Stimulated activated CD8-positive, alpha-beta memory T cell treated with anti-CD3 and anti-CD28 coated beads, Interleukin-15, amount 100 ng/mL, for 1 hour (primary cell): ENCODE measurements at regions not wholly inside any gene's neighbourhood (a gene's known extent, or its start where the extent isn't known, plus 50 kb on each side); places are given as distances from the start of the nearest gene placed in this dataset.

Source experiments
- DNase-seq: peaks from one replicate; pipeline ENCODE4 v3.0.0-alpha.2; 2020; ENCODE audit warnings: low read depth

GRCh38 chr22:47297261-47298016 is 535.0 kb downstream of the TBC1D22A start:
- DNase-seq: no peak

- DNase-seq: no peak
Measured at GRCh38 chr22:47296405-47297260, 534.2 kb downstream of the TBC1D22A start.

GRCh38 chr22:47295982-47296381 is 533.5 kb downstream of the TBC1D22A start:
- DNase-seq: no peak

GRCh38 chr22:47295226-47295901 is 532.9 kb downstream of the TBC1D22A start:
- no peak for DNase-seq

- DNase-seq: no peak
Measured at GRCh38 chr22:47294576-47294975, 532.1 kb downstream of the TBC1D22A start.

GRCh38 chr22:47294222-47294532 is 531.7 kb downstream of the TBC1D22A start:
- DNase-seq: no peak

GRCh38 chr22:47293368-47294221 is 531.1 kb downstream of the TBC1D22A start:
- DNase-seq: no peak

- no peak for DNase-seq
Measured at GRCh38 chr22:47292546-47293320, 530.3 kb downstream of the TBC1D22A start.

GRCh38 chr22:47291565-47292495 is 529.4 kb downstream of the TBC1D22A start:
- DNase-seq: no peak

GRCh38 chr22:47290706-47291430 is 528.4 kb downstream of the TBC1D22A start:
- no peak for DNase-seq

GRCh38 chr22:47289336-47289985 is 527.0 kb downstream of the TBC1D22A start:
- DNase-seq: no peak

- DNase-seq: no peak
Measured at GRCh38 chr22:47288680-47289079, 526.2 kb downstream of the TBC1D22A start.

- DNase-seq: no peak
Measured at GRCh38 chr22:47287516-47287915, 525.1 kb downstream of the TBC1D22A start.

- DNase-seq: no peak
Measured at GRCh38 chr22:47286590-47286989, 524.1 kb downstream of the TBC1D22A start.

- DNase-seq: no peak
Measured at GRCh38 chr22:47285981-47286380, 523.5 kb downstream of the TBC1D22A start.

GRCh38 chr22:47284822-47285221 is 522.4 kb downstream of the TBC1D22A start:
- DNase-seq: no peak

- no peak for DNase-seq
Measured at GRCh38 chr22:47284360-47284759, 521.9 kb downstream of the TBC1D22A start.

- no peak for DNase-seq
Measured at GRCh38 chr22:47283616-47284270, 521.3 kb downstream of the TBC1D22A start.
